Ishikawa (cell line): ENCODE measurements at regions not wholly inside any gene's neighbourhood (a gene's known extent, or its start where the extent isn't known, plus 50 kb on each side); places are given as distances from the start of the nearest gene placed in this dataset.

ENCODE experiments used
- CEBPB ChIP-seq: IDR thresholded peaks from 2 replicates; pipeline ENCODE4 v1.6.1; 2012
- EGR1 ChIP-seq: IDR thresholded peaks from 2 replicates; pipeline ENCODE4 v1.6.1; 2012
- EP300 ChIP-seq: IDR thresholded peaks from 2 replicates; pipeline ENCODE4 v1.6.1; 2012; ENCODE audit warnings: borderline replicate concordance
- FOXM1 ChIP-seq: IDR thresholded peaks from 2 replicates; pipeline ENCODE4 v1.6.1; 2012; ENCODE audit warnings: low read depth, borderline replicate concordance
- ZBTB7A ChIP-seq: IDR thresholded peaks from 2 replicates; pipeline ENCODE4 v1.6.1; 2012; ENCODE audit warnings: low read depth
- TF ChIP-seq, protein P1 (sequence below): IDR thresholded peaks from 2 replicates; pipeline ENCODE4 v1.6.1; 2012

GRCh38 chr10:128281343-128281742, 155.1 kb upstream of the MKI67 start:
- TF ChIP-seq FOXM1 (no peak), CEBPB (no peak), ZBTB7A (no peak), EGR1 (no peak), EP300 (no peak)
- TF ChIP-seq, protein P1, sequence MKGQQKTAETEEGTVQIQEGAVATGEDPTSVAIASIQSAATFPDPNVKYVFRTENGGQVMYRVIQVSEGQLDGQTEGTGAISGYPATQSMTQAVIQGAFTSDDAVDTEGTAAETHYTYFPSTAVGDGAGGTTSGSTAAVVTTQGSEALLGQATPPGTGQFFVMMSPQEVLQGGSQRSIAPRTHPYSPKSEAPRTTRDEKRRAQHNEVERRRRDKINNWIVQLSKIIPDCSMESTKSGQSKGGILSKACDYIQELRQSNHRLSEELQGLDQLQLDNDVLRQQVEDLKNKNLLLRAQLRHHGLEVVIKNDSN, result no peak
